H9 (cell line): ENCODE measurements at regions not wholly inside any gene's neighbourhood (a gene's known extent, or its start where the extent isn't known, plus 50 kb on each side); places are given as distances from the start of the nearest gene placed in this dataset.

Experiments
- DNase-seq: peaks from one replicate; pipeline ENCODE4 v3.0.0-alpha.2; 2017
- H2AFZ ChIP-seq: one replicate; pipeline ENCODE4 v1.6.1; 2013; ENCODE audit warnings: mild to moderate bottlenecking, low read length, control low read depth, moderate library complexity
- H2AK5ac ChIP-seq: 2 replicates; pipeline ENCODE4 v1.6.1; 2013; ENCODE audit warnings: low read length, control low read depth, mixed read lengths; ENCODE audit not compliant: insufficient read length
- H2BK120ac ChIP-seq: one replicate; pipeline ENCODE4 v1.6.1; 2013; ENCODE audit warnings: low read depth, mild to moderate bottlenecking, low read length, control low read depth, inconsistent platforms; ENCODE audit not compliant: poor library complexity, severe bottlenecking
- H2BK12ac ChIP-seq: 2 replicates; pipeline ENCODE4 v1.6.1; 2013; ENCODE audit warnings: low read length, control low read depth, mixed read lengths, low read depth; ENCODE audit not compliant: insufficient read length
- H2BK15ac ChIP-seq: 2 replicates; pipeline ENCODE4 v1.6.1; 2013; ENCODE audit warnings: low read depth, low read length, control low read depth
- H2BK20ac ChIP-seq: one replicate; pipeline ENCODE4 v1.6.1; 2013; ENCODE audit warnings: low read depth, mild to moderate bottlenecking, low read length, control low read depth, inconsistent platforms; ENCODE audit not compliant: poor library complexity, severe bottlenecking
- H2BK5ac ChIP-seq: 2 replicates; pipeline ENCODE4 v1.6.1; 2013; ENCODE audit warnings: low read length, control low read depth, mixed read lengths; ENCODE audit not compliant: insufficient read length
- H3K14ac ChIP-seq: 2 replicates; pipeline ENCODE4 v1.6.1; 2013; ENCODE audit warnings: low read length, control low read depth; ENCODE audit not compliant: insufficient read depth
- H3K18ac ChIP-seq: 2 replicates; pipeline ENCODE4 v1.6.1; 2013; ENCODE audit warnings: low read depth, mild to moderate bottlenecking, mixed read lengths, low read length, control low read depth; ENCODE audit not compliant: insufficient read length
- H3K23ac ChIP-seq: 2 replicates; pipeline ENCODE4 v1.6.1; 2013; ENCODE audit warnings: low read length, control low read depth, mixed read lengths, low read depth; ENCODE audit not compliant: insufficient read length
- H3K23me2 ChIP-seq: 2 replicates; pipeline ENCODE4 v1.6.1; 2013; ENCODE audit warnings: low read depth, mild to moderate bottlenecking, mixed read lengths, low read length, control low read depth; ENCODE audit not compliant: insufficient read length, poor library complexity, severe bottlenecking
- H3K27ac ChIP-seq: 2 replicates; pipeline ENCODE4 v1.5.1; 2013; ENCODE audit warnings: low read length, control low read depth, mixed read lengths, low read depth; ENCODE audit not compliant: insufficient read length
- H3K27me3 ChIP-seq: 2 replicates; pipeline ENCODE4 v1.6.1; 2013; ENCODE audit warnings: low read length, control low read depth, inconsistent platforms; ENCODE audit not compliant: insufficient read depth
- H3K4ac ChIP-seq: 2 replicates; pipeline ENCODE4 v1.6.1; 2013; ENCODE audit warnings: low read depth, mild to moderate bottlenecking, control low read depth, inconsistent platforms, low read length, moderate library complexity
- H3K4me1 ChIP-seq: 2 replicates; pipeline ENCODE4 v1.6.1; 2013; ENCODE audit warnings: low read length, control low read depth, inconsistent platforms; ENCODE audit not compliant: insufficient read depth
- H3K4me2 ChIP-seq: 2 replicates; pipeline ENCODE4 v1.6.1; 2013; ENCODE audit warnings: low read length, control low read depth, mixed read lengths; ENCODE audit not compliant: insufficient read length, insufficient read depth
- H3K56ac ChIP-seq: 2 replicates; pipeline ENCODE4 v1.6.1; 2013; ENCODE audit warnings: low read depth, mild to moderate bottlenecking, mixed read lengths, low read length, control low read depth; ENCODE audit not compliant: insufficient read length
- H3K79me1 ChIP-seq: 2 replicates; pipeline ENCODE4 v1.6.1; 2013; ENCODE audit warnings: low read depth, mild to moderate bottlenecking, moderate library complexity, low read length, control low read depth, inconsistent platforms; ENCODE audit not compliant: insufficient read depth, poor library complexity, severe bottlenecking
- H3K79me2 ChIP-seq: 2 replicates; pipeline ENCODE4 v1.6.1; 2013; ENCODE audit warnings: low read length, control low read depth, inconsistent platforms; ENCODE audit not compliant: insufficient read depth
- H3K9ac ChIP-seq: 2 replicates; pipeline ENCODE4 v1.6.1; 2013; ENCODE audit warnings: low read length, control low read depth, mixed read lengths; ENCODE audit not compliant: insufficient read length; ENCODE audit errors: extremely low read depth
- H3K9me3 ChIP-seq: one replicate; pipeline ENCODE4 v1.6.1; 2013; ENCODE audit warnings: low read depth, low read length, inconsistent platforms; ENCODE audit not compliant: control insufficient read depth
- H3T11ph ChIP-seq: one replicate; pipeline ENCODE4 v1.6.1; 2013; ENCODE audit warnings: mild to moderate bottlenecking, low read length, control low read depth, inconsistent platforms
- H4K20me1 ChIP-seq: one replicate; pipeline ENCODE4 v1.6.1; 2013; ENCODE audit not compliant: control insufficient read depth, insufficient read length, insufficient read depth
- H4K5ac ChIP-seq: 2 replicates; pipeline ENCODE4 v1.6.1; 2013; ENCODE audit warnings: low read depth, mild to moderate bottlenecking, mixed read lengths, low read length, control low read depth; ENCODE audit not compliant: insufficient read length
- H4K8ac ChIP-seq: replicated peaks from 2 replicates; pipeline ENCODE4 v1.6.1; 2013; ENCODE audit warnings: low read length, control low read depth, mixed read lengths, low read depth; ENCODE audit not compliant: insufficient read length
- H4K91ac ChIP-seq: 2 replicates; pipeline ENCODE4 v1.6.1; 2013; ENCODE audit warnings: low read depth, mild to moderate bottlenecking, moderate library complexity, mixed read lengths, low read length, control low read depth; ENCODE audit not compliant: insufficient read length
- H3K27ac Mint-ChIP-seq, 3 experiments: 2 replicates in 2 of 3; 3 replicates in 1 of 3; pipeline ENCODE4 v1.8.0; 2020 to 2021; ENCODE audit warnings: mixed read lengths in 3 of 3, mild to moderate bottlenecking in 1 of 3, moderate library complexity in 1 of 3
- H3K27me3 Mint-ChIP-seq: 2 replicates; pipeline ENCODE4 v1.8.0; 2021; ENCODE audit warnings: low read depth, mild to moderate bottlenecking, moderate library complexity, mixed read lengths
- H3K36me3 Mint-ChIP-seq, 3 experiments: 2 replicates in 2 of 3; 3 replicates in 1 of 3; pipeline ENCODE4 v1.8.0; 2020 to 2021; ENCODE audit warnings: low read depth in 3 of 3, mixed read lengths in 3 of 3; ENCODE audit not compliant: insufficient read depth in 1 of 3
- H3K4me1 Mint-ChIP-seq, 2 experiments: 2 replicates each; pipeline ENCODE4 v1.8.0; 2020; ENCODE audit warnings: mixed read lengths in 2 of 2
- H3K4me3 Mint-ChIP-seq, 2 experiments: 2 replicates in 1 of 2; 3 replicates in 1 of 2; pipeline ENCODE4 v1.8.0; 2020 to 2021; ENCODE audit warnings: mild to moderate bottlenecking in 2 of 2, mixed read lengths in 2 of 2, moderate library complexity in 1 of 2
- H3K9me3 Mint-ChIP-seq, 2 experiments: 2 replicates in 1 of 2; 3 replicates in 1 of 2; pipeline ENCODE4 v1.8.0; 2020; ENCODE audit warnings: mild to moderate bottlenecking in 2 of 2, mixed read lengths in 2 of 2, moderate library complexity in 1 of 2
- TF ChIP-seq, protein P1 (sequence below): fragments of 200-600 bp; sonication (generic); conservative IDR thresholded peaks from 3 replicates; pipeline ENCODE4 v1.8.0; 2021; ENCODE audit warnings: antibody characterized with exemption, mild to moderate bottlenecking

DNA sequence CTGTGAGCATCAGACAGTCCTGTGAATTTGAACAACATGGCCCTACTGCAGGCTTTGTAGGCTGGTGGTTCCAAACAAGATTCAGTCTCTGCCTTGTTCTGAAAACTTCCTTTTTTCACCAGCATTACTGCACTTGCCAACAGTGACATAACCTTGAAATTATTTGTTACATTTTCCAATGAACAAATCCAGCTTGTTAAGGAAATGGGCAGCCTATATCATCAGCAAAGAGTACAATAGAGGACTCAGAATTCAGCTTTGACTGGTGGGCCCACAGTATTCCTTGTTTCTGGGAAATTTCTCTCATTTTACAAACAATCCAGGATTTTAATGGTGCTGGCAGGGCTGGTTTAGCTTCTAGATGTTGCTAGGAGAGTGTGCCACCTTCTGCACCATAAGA, 703.7 kb upstream of the FZD8 start:
- peaks cover 2 to 4% of the 10 kb centered on the region in 2 experiments; a peak in 3 of 4 replicates for H3K4me1 Mint-ChIP-seq
- no peaks in the 10 kb centered on the region for H3K9me3 ChIP-seq
- H3K23me2 ChIP-seq: no peaks in the 10 kb centered on the region
- H3K4me2 ChIP-seq: no peak overlapping the region
- TF ChIP-seq, protein P1, sequence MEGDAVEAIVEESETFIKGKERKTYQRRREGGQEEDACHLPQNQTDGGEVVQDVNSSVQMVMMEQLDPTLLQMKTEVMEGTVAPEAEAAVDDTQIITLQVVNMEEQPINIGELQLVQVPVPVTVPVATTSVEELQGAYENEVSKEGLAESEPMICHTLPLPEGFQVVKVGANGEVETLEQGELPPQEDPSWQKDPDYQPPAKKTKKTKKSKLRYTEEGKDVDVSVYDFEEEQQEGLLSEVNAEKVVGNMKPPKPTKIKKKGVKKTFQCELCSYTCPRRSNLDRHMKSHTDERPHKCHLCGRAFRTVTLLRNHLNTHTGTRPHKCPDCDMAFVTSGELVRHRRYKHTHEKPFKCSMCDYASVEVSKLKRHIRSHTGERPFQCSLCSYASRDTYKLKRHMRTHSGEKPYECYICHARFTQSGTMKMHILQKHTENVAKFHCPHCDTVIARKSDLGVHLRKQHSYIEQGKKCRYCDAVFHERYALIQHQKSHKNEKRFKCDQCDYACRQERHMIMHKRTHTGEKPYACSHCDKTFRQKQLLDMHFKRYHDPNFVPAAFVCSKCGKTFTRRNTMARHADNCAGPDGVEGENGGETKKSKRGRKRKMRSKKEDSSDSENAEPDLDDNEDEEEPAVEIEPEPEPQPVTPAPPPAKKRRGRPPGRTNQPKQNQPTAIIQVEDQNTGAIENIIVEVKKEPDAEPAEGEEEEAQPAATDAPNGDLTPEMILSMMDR: no peak
- H3K4me3 Mint-ChIP-seq: no peak overlapping the region
- no peak for DNase-seq
- H3K27ac Mint-ChIP-seq: no peak overlapping the region
- H3K4me1 ChIP-seq: no peaks in the 10 kb centered on the region
- H2AFZ ChIP-seq: no peak overlapping the region
- H4K91ac ChIP-seq: no peak overlapping the region
- no peak overlapping the region for H3K23ac ChIP-seq
- H3K79me2 ChIP-seq: no peaks in the 10 kb centered on the region
- H3K9me3 Mint-ChIP-seq: no peaks in the 10 kb centered on the region; a peak in 1 of 5 replicates
- no peak overlapping the region for H4K5ac ChIP-seq
- H2BK15ac ChIP-seq: no peak overlapping the region
- H3K14ac ChIP-seq: no peak overlapping the region
- H3K36me3 Mint-ChIP-seq: no peaks in the 10 kb centered on the region
- H2BK5ac ChIP-seq: no peak overlapping the region
- H3K18ac ChIP-seq: no peak overlapping the region
- H2BK20ac ChIP-seq: no peak overlapping the region
- H2BK120ac ChIP-seq: no peak overlapping the region
- no peaks in the 10 kb centered on the region for H3K27me3 ChIP-seq
- no peak overlapping the region for H4K8ac ChIP-seq
- no peaks in the 10 kb centered on the region for H3K79me1 ChIP-seq
- H2BK12ac ChIP-seq: no peak overlapping the region
- no peak overlapping the region for H2AK5ac ChIP-seq
- H4K20me1 ChIP-seq: no peaks in the 10 kb centered on the region
- H3K27me3 Mint-ChIP-seq: no peaks in the 10 kb centered on the region
- no peak overlapping the region for H3T11ph ChIP-seq
- H3K56ac ChIP-seq: no peak overlapping the region
- H3K4ac ChIP-seq: no peak overlapping the region
- H3K27ac ChIP-seq: no peak overlapping the region
- H3K9ac ChIP-seq: no peak overlapping the region
